ENCODE measurements at regions not wholly inside any gene's neighbourhood (a gene's known extent, or its start where the extent isn't known, plus 50 kb on each side); places are given as distances from the start of the nearest gene placed in this dataset.

- TF ChIP-seq, protein P1, sequence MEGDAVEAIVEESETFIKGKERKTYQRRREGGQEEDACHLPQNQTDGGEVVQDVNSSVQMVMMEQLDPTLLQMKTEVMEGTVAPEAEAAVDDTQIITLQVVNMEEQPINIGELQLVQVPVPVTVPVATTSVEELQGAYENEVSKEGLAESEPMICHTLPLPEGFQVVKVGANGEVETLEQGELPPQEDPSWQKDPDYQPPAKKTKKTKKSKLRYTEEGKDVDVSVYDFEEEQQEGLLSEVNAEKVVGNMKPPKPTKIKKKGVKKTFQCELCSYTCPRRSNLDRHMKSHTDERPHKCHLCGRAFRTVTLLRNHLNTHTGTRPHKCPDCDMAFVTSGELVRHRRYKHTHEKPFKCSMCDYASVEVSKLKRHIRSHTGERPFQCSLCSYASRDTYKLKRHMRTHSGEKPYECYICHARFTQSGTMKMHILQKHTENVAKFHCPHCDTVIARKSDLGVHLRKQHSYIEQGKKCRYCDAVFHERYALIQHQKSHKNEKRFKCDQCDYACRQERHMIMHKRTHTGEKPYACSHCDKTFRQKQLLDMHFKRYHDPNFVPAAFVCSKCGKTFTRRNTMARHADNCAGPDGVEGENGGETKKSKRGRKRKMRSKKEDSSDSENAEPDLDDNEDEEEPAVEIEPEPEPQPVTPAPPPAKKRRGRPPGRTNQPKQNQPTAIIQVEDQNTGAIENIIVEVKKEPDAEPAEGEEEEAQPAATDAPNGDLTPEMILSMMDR (IDR thresholded peaks at IDR 0.05): no peak
- no peak for TF ChIP-seq POLR2A (IDR thresholded peaks at IDR 0.05)
These were observed 209.8 kb downstream of the ENC1 start for GRCh38 chr5:74430631-74431289.

Measured in testis (tissue), 2 donors.